GM23338 (cell line): ENCODE measurements at regions not wholly inside any gene's neighbourhood (a gene's known extent, or its start where the extent isn't known, plus 50 kb on each side); places are given as distances from the start of the nearest gene placed in this dataset.

Source experiments
- ATAC-seq: fragments of 200-7000 bp; cut with Tn5 transposase; 3 replicates; pipeline ENCODE4 v1.9.1; 2020
- DNase-seq: peaks from one replicate; pipeline ENCODE4 v3.0.0-alpha.2; 2015; ENCODE audit warnings: low spot score
- H2AFZ ChIP-seq: fragments of 200-600 bp; sonication (generic); 2 replicates; pipeline ENCODE4 v1.8.0; 2016; ENCODE audit warnings: antibody characterized with exemption, mild to moderate bottlenecking, moderate library complexity
- H3F3A ChIP-seq: fragments of 200-600 bp; sonication (generic); replicated peaks from 2 replicates; pipeline ENCODE4 v1.8.0; 2017; ENCODE audit warnings: antibody characterized with exemption, mixed run types, low read depth
- H3K27ac ChIP-seq: fragments of 200-600 bp; sonication (generic); 2 replicates; pipeline ENCODE4 v1.6.1; 2016; ENCODE audit warnings: low read depth
- H3K27me3 ChIP-seq: fragments of 200-600 bp; sonication (generic); 2 replicates; pipeline ENCODE4 v1.8.0; 2016; ENCODE audit warnings: mild to moderate bottlenecking, mixed run types, moderate library complexity; ENCODE audit not compliant: insufficient read depth
- H3K36me3 ChIP-seq: fragments of 200-600 bp; sonication (generic); 2 replicates; pipeline ENCODE4 v1.8.0; 2016; ENCODE audit warnings: mild to moderate bottlenecking; ENCODE audit not compliant: insufficient read depth
- H3K4me1 ChIP-seq: fragments of 200-600 bp; sonication (generic); 2 replicates; pipeline ENCODE4 v1.8.0; 2016; ENCODE audit warnings: mild to moderate bottlenecking, moderate library complexity; ENCODE audit not compliant: insufficient read depth
- H3K4me2 ChIP-seq: fragments of 200-600 bp; sonication (generic); 2 replicates; pipeline ENCODE4 v1.7.1; 2017; ENCODE audit warnings: mixed run types
- H3K4me3 ChIP-seq: fragments of 200-600 bp; sonication (generic); 2 replicates; pipeline ENCODE4 v1.6.1; 2016; ENCODE audit warnings: mixed run types
- H3K79me2 ChIP-seq: fragments of 200-600 bp; sonication (generic); replicated peaks from 2 replicates; pipeline ENCODE4 v1.8.0; 2017; ENCODE audit warnings: mild to moderate bottlenecking; ENCODE audit not compliant: insufficient read depth
- H3K9me2 ChIP-seq: fragments of 200-600 bp; sonication (generic); 2 replicates; pipeline ENCODE4 v1.8.0; 2017; ENCODE audit not compliant: insufficient read depth
- H4K20me1 ChIP-seq: fragments of 200-600 bp; sonication (generic); replicated peaks from 2 replicates; pipeline ENCODE4 v1.8.0; 2017; ENCODE audit warnings: mild to moderate bottlenecking; ENCODE audit not compliant: insufficient read depth
- H3K27ac Mint-ChIP-seq: 2 replicates; pipeline ENCODE4 v1.8.0; 2020; ENCODE audit warnings: inconsistent platforms, mild to moderate bottlenecking, moderate library complexity, mixed read lengths
- H3K27me3 Mint-ChIP-seq: 3 replicates; pipeline ENCODE4 v1.8.0; 2022; ENCODE audit warnings: low read depth, mild to moderate bottlenecking, moderate library complexity, mixed read lengths, inconsistent platforms; ENCODE audit not compliant: insufficient read depth, poor library complexity
- H3K36me3 Mint-ChIP-seq: 3 replicates; pipeline ENCODE4 v1.8.0; 2021; ENCODE audit warnings: low read depth, mild to moderate bottlenecking, inconsistent platforms, moderate library complexity, mixed read lengths
- H3K4me1 Mint-ChIP-seq: 3 replicates; pipeline ENCODE4 v1.8.0; 2020; ENCODE audit warnings: mild to moderate bottlenecking, inconsistent platforms, mixed read lengths
- H3K4me3 Mint-ChIP-seq: 3 replicates; pipeline ENCODE4 v1.8.0; 2021; ENCODE audit warnings: moderate library complexity, mild to moderate bottlenecking, inconsistent platforms, mixed read lengths
- H3K9me3 Mint-ChIP-seq: 3 replicates; pipeline ENCODE4 v1.8.0; 2020; ENCODE audit warnings: moderate library complexity, mild to moderate bottlenecking, inconsistent platforms, mixed read lengths
- EZH2phosphoT487 ChIP-seq: fragments of 200-600 bp; sonication (generic); IDR thresholded peaks from one replicate; pipeline ENCODE4 v1.8.1; 2018; ENCODE audit warnings: antibody characterized with exemption; ENCODE audit not compliant: unreplicated experiment
- NANOG ChIP-seq: IDR thresholded peaks from 2 replicates; pipeline ENCODE4 v1.6.1; 2016; ENCODE audit warnings: antibody characterized with exemption, borderline replicate concordance
- POLR2AphosphoS5 ChIP-seq: IDR thresholded peaks from 2 replicates; pipeline ENCODE4 v1.6.1; 2016; ENCODE audit warnings: antibody characterized with exemption, low read depth
- ZNF331 ChIP-seq: fragments of 250-450 bp; sonication (Bioruptor Pico); IDR thresholded peaks from 2 replicates; pipeline ENCODE4 v1.5.0; 2020; ENCODE audit warnings: low read depth, mild to moderate bottlenecking, moderate library complexity
- ZNF462 ChIP-seq: fragments of 250-450 bp; sonication (Bioruptor Pico); IDR thresholded peaks from 2 replicates; pipeline ENCODE4 v1.5.0; 2020; ENCODE audit warnings: mild to moderate bottlenecking, moderate library complexity

GRCh38 chr12:34601689-34602088 lies 579.4 kb downstream of the ALG10 start:
- no peaks in the 10 kb centered on the region for H3K4me1 Mint-ChIP-seq
- Histone ChIP-seq H3K36me3 (no peaks in the 10 kb centered on the region), H4K20me1 (no peaks in the 10 kb centered on the region), H3K27me3 (no peaks in the 10 kb centered on the region), H3K27ac (no peak overlapping the region), H3K4me3 (no peak overlapping the region), H2AFZ (no peak overlapping the region), H3K79me2 (no peaks in the 10 kb centered on the region), H3K9me2 (no peaks in the 10 kb centered on the region), H3F3A (no peaks in the 10 kb centered on the region), H3K4me1 (no peaks in the 10 kb centered on the region), H3K4me2 (no peak overlapping the region)
- TF ChIP-seq NANOG: no peak
- no peak for TF ChIP-seq POLR2AphosphoS5
- no peak for TF ChIP-seq ZNF462 (CRISPR knock-in tag)
- TF ChIP-seq ZNF331: no peak
- H3K36me3 Mint-ChIP-seq: peaks cover 60% of the 10 kb centered on the region
- ATAC-seq (no peak), DNase-seq (no peak)
- H3K9me3 Mint-ChIP-seq: peaks cover 100% of the 10 kb centered on the region
- peaks cover 8% of the 10 kb centered on the region for H3K27me3 Mint-ChIP-seq
- H3K4me3 Mint-ChIP-seq: no peak overlapping the region
- H3K27ac Mint-ChIP-seq: no peak overlapping the region

DNA sequence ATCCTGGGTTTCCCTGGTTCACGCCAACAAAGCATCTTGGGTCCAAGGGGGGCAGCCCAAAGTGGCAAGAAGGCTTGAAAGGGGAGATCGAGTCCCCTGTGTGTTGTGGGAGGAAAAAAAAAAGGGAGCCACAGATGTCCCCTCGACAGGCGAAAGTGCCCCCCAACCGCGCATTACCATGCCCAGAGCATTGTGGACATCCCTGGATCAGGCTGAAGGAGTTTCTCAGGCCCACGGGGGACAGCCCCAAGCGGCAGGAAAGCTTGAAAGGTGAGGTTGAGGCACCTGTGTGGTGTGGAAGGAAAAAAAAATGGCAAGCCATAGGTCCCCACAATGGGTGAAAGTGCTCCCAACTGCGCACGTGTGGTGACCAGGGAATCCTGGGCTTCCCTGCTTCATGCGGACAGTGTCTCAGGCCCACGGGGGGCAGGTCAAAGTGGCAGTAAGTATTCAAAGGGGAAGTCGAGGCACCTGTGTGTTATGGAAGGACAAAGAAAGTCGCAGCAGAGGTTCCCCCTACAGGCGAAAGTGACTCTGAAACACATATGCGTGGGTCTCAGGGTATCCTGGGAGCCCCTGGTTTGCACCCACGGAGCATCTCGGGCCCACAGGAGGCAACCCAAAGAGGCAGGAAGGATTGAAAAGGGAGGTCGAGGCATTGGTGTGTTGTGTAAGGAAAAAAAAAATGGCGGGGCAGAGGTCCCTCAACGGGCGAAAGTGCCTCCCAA lies 580.1 kb downstream of the ALG10 start:
- ATAC-seq: no peak
- H3K36me3 Mint-ChIP-seq: peaks cover 54% of the 10 kb centered on the region
- Histone ChIP-seq H3K27me3 (no peaks in the 10 kb centered on the region), H3K9me2 (no peaks in the 10 kb centered on the region), H3K79me2 (no peaks in the 10 kb centered on the region), H3K4me3 (no peak overlapping the region), H3F3A (no peaks in the 10 kb centered on the region), H3K27ac (no peak overlapping the region), H2AFZ (no peak overlapping the region), H3K36me3 (no peaks in the 10 kb centered on the region), H3K4me1 (no peaks in the 10 kb centered on the region), H4K20me1 (no peaks in the 10 kb centered on the region), H3K4me2 (no peak overlapping the region)
- DNase-seq: no peak
- H3K4me1 Mint-ChIP-seq: no peaks in the 10 kb centered on the region
- H3K4me3 Mint-ChIP-seq: no peak overlapping the region
- H3K9me3 Mint-ChIP-seq: peaks cover 100% of the 10 kb centered on the region
- H3K27ac Mint-ChIP-seq: no peak overlapping the region
- H3K27me3 Mint-ChIP-seq: peaks cover 8% of the 10 kb centered on the region
- TF ChIP-seq ZNF462 (CRISPR knock-in tag) (no peak), EZH2phosphoT487 (no peak)
